A549 (cell line): ENCODE measurements at regions not wholly inside any gene's neighbourhood (a gene's known extent, or its start where the extent isn't known, plus 50 kb on each side); places are given as distances from the start of the nearest gene placed in this dataset.

Experiments used
- ATAC-seq, 2 experiments: fragments of 200-7000 bp in 1 of 2; fragments of >200 bp in 1 of 2; cut with Nextera tagmentation in 1 of 2; cut with Tn5 transposase in 1 of 2; 3 replicates each; pipeline versions ENCODE4 v1.8.0 to v1.9.1; 2018 to 2020; ENCODE audit warnings: mild to moderate bottlenecking in 1 of 2, moderate library complexity in 1 of 2
- CTCF ChIA-PET: fragments of 300-600 bp; sonication (Branson Sonifier 250); formaldehyde crosslinking; extraction: SDS; loops from one replicate; lab custom pipeline; 2021; ENCODE audit warnings: antibody characterized with exemption, inconsistent platforms; lab: Yijun Ruan, JAX
- POLR2A ChIA-PET: fragments of 350-600 bp; formaldehyde crosslinking; extraction: SDS; loops from one replicate; lab custom pipeline; 2021; ENCODE audit warnings: antibody characterized with exemption, inconsistent platforms; lab: Yijun Ruan, JAX
- DNase-seq, 2 experiments: peaks; one replicate each; pipeline versions ENCODE4 v3.0.0 to v3.0.0-alpha.2; 2011 to 2016; ENCODE audit warnings: low read depth in 1 of 2, low spot score in 1 of 2
- FAIRE-seq: peaks from 2 replicates; lab custom pipeline; 2011; peaks lifted over from hg19 to GRCh38; lab: Jason Lieb, UNC
- H3K27ac ChIP-seq, 2 experiments: fragments of >200 bp; sonication (Bioruptor Twin); formaldehyde crosslinking; 3 replicates each; pipeline ENCODE4 v1.5.1; 2016 to 2017
- H3K4me1 ChIP-seq: fragments of >200 bp; sonication (Bioruptor Twin); formaldehyde crosslinking; 3 replicates; pipeline ENCODE4 v1.6.1; 2016
- H3K4me2 ChIP-seq: fragments of >200 bp; sonication (Bioruptor Twin); formaldehyde crosslinking; 3 replicates; pipeline ENCODE4 v1.6.1; 2016
- H3K4me3 ChIP-seq: fragments of >200 bp; sonication (Bioruptor Twin); formaldehyde crosslinking; 3 replicates; pipeline ENCODE4 v1.5.1; 2016
- H3K9me3 ChIP-seq: fragments of >200 bp; sonication (Bioruptor Twin); formaldehyde crosslinking; 3 replicates; pipeline ENCODE4 v1.6.1; 2016
- BHLHE40 ChIP-seq: IDR thresholded peaks from 2 replicates; pipeline ENCODE4 v1.6.1; 2012; ENCODE audit warnings: low read depth, low read length, inconsistent platforms
- CBX8 ChIP-seq: fragments of 200-600 bp; sonication (generic); IDR thresholded peaks from 2 replicates; pipeline ENCODE4 v1.6.1; 2016
- CEBPB ChIP-seq, 2 experiments: fragments of >200 bp in 1 of 2; sonication (Bioruptor Twin) in 1 of 2; formaldehyde crosslinking in 1 of 2; IDR thresholded peaks; 2 replicates each; pipeline ENCODE4 v1.6.1; 2012 to 2016
- CHD2 ChIP-seq: fragments of 150-350 bp; IDR thresholded peaks from 2 replicates; pipeline ENCODE4 v1.6.1; 2014; ENCODE audit warnings: low read length; ENCODE audit not compliant: partially characterized antibody
- CHD4 ChIP-seq: fragments of 200-600 bp; sonication (generic); IDR thresholded peaks from 2 replicates; pipeline ENCODE4 v1.6.1; 2016; ENCODE audit warnings: antibody characterized with exemption, mild to moderate bottlenecking, borderline replicate concordance
- EHF ChIP-seq: fragments of 250-450 bp; sonication (Bioruptor Pico); IDR thresholded peaks from 2 replicates; pipeline ENCODE4 v1.5.0; 2020; ENCODE audit warnings: mild to moderate bottlenecking
- FOSL2 ChIP-seq, 2 experiments: fragments of 450-650 bp in 1 of 2; fragments of >200 bp in 1 of 2; sonication (Bioruptor Twin) in 1 of 2; formaldehyde crosslinking; IDR thresholded peaks; 2 replicates each; pipeline versions ENCODE4 v1.5.0 to v1.6.1; 2016 to 2020; ENCODE audit warnings: mild to moderate bottlenecking in 1 of 2, moderate library complexity in 1 of 2
- FOXS1 ChIP-seq: fragments of 250-450 bp; sonication (Bioruptor Pico); IDR thresholded peaks from 2 replicates; pipeline ENCODE4 v1.5.0; 2020; ENCODE audit warnings: mild to moderate bottlenecking, moderate library complexity
- GATA3 ChIP-seq: IDR thresholded peaks from 2 replicates; pipeline ENCODE4 v1.6.1; 2012; ENCODE audit warnings: borderline replicate concordance
- HDAC2 ChIP-seq: fragments of 200-600 bp; sonication (generic); IDR thresholded peaks from 2 replicates; pipeline ENCODE4 v1.6.1; 2016
- HOXA7 ChIP-seq: fragments of 250-450 bp; sonication (Bioruptor Pico); IDR thresholded peaks from 2 replicates; pipeline ENCODE4 v1.5.0; 2020; ENCODE audit warnings: mild to moderate bottlenecking, moderate library complexity
- HOXB5 ChIP-seq: fragments of 250-450 bp; sonication (Bioruptor Pico); IDR thresholded peaks from 2 replicates; pipeline ENCODE4 v1.5.0; 2020; ENCODE audit warnings: mild to moderate bottlenecking, moderate library complexity
- KDM5A ChIP-seq: fragments of 200-600 bp; sonication (generic); IDR thresholded peaks from 2 replicates; pipeline ENCODE4 v1.6.1; 2016; ENCODE audit warnings: antibody characterized with exemption, mild to moderate bottlenecking
- MAFK ChIP-seq: fragments of 450-650 bp; IDR thresholded peaks from 2 replicates; pipeline ENCODE4 v1.6.1; 2014; ENCODE audit not compliant: partially characterized antibody
- NPAS2 ChIP-seq: fragments of 250-450 bp; sonication (Bioruptor Pico); IDR thresholded peaks from 2 replicates; pipeline ENCODE4 v1.8.0; 2022; ENCODE audit warnings: mild to moderate bottlenecking, moderate library complexity, borderline replicate concordance
- PHF8 ChIP-seq: fragments of 200-600 bp; sonication (generic); IDR thresholded peaks from 2 replicates; pipeline ENCODE4 v1.6.1; 2016; ENCODE audit warnings: low read depth, mild to moderate bottlenecking, antibody characterized with exemption, moderate library complexity, borderline replicate concordance
- POLR2A ChIP-seq: IDR thresholded peaks from 2 replicates; pipeline ENCODE4 v1.6.1; 2012; ENCODE audit warnings: mild to moderate bottlenecking, low read length
- RAD21 ChIP-seq, 2 experiments: fragments of >200 bp in 1 of 2; sonication (Bioruptor Twin) in 1 of 2; formaldehyde crosslinking in 1 of 2; IDR thresholded peaks in 1 of 2; conservative IDR thresholded peaks in 1 of 2; 2 replicates in 1 of 2; 3 replicates in 1 of 2; pipeline ENCODE4 v1.6.1; 2012 to 2018; ENCODE audit warnings: inconsistent platforms in 1 of 2
- RCOR1 ChIP-seq: fragments of 150-350 bp; IDR thresholded peaks from 2 replicates; pipeline ENCODE4 v1.6.1; 2014; ENCODE audit warnings: antibody characterized with exemption, low read length, low read depth
- RFX5 ChIP-seq: fragments of 450-650 bp; IDR thresholded peaks from 2 replicates; pipeline ENCODE4 v1.7.1; 2014; ENCODE audit warnings: antibody characterized with exemption, mild to moderate bottlenecking, moderate library complexity
- RNF2 ChIP-seq: fragments of 200-600 bp; sonication (generic); IDR thresholded peaks from 2 replicates; pipeline ENCODE4 v1.6.1; 2016; ENCODE audit warnings: low read depth, mild to moderate bottlenecking, antibody characterized with exemption, moderate library complexity, borderline replicate concordance
- SMC3 ChIP-seq: fragments of >200 bp; sonication (Bioruptor Twin); formaldehyde crosslinking; IDR thresholded peaks from 3 replicates; pipeline ENCODE4 v1.6.1; 2018; ENCODE audit warnings: inconsistent platforms
- SREBF2 ChIP-seq: fragments of 450-650 bp; IDR thresholded peaks from 2 replicates; pipeline ENCODE4 v1.6.1; 2014; ENCODE audit warnings: mild to moderate bottlenecking, moderate library complexity
- TFCP2L1 ChIP-seq: fragments of 250-450 bp; sonication (Bioruptor Pico); IDR thresholded peaks from 2 replicates; pipeline ENCODE4 v1.5.0; 2021; ENCODE audit warnings: mild to moderate bottlenecking
- ZFP36 ChIP-seq: fragments of 450-650 bp; IDR thresholded peaks from 2 replicates; pipeline ENCODE4 v1.6.1; 2014; ENCODE audit warnings: borderline replicate concordance; ENCODE audit not compliant: partially characterized antibody
- ZNF302 ChIP-seq: fragments of 250-450 bp; sonication (Bioruptor Pico); IDR thresholded peaks from 2 replicates; pipeline ENCODE4 v1.9.0; 2021; ENCODE audit warnings: inconsistent platforms, mild to moderate bottlenecking, moderate library complexity
- WGBS: methylation state at CpG from one replicate; pipeline ENCODE4 v1.1.6; 2017; ENCODE audit errors: missing lambda C conversion rate; 5-methylcytosine and 5-hydroxymethylcytosine counted together
- TF ChIP-seq, protein P1 (sequence below): fragments of 200-600 bp; sonication (generic); IDR thresholded peaks from 2 replicates; pipeline ENCODE4 v1.6.1; 2016; ENCODE audit warnings: antibody characterized with exemption, mild to moderate bottlenecking, moderate library complexity
- TF ChIP-seq, protein P2 (sequence below): fragments of 450-650 bp; IDR thresholded peaks from 2 replicates; pipeline ENCODE4 v1.6.1; 2014; ENCODE audit warnings: antibody characterized with exemption
- TF ChIP-seq, protein P3 (sequence below): fragments of 250-450 bp; sonication (Bioruptor Pico); IDR thresholded peaks from 2 replicates; pipeline ENCODE4 v1.5.0; 2020; ENCODE audit warnings: low read depth, mild to moderate bottlenecking, moderate library complexity
- TF ChIP-seq, protein P4 (sequence below): fragments of >200 bp; sonication (Bioruptor Twin); formaldehyde crosslinking; IDR thresholded peaks from 2 replicates; pipeline ENCODE4 v1.6.1; 2016
- TF ChIP-seq, protein P5 (sequence below): IDR thresholded peaks from 2 replicates; pipeline ENCODE4 v1.6.1; 2012; ENCODE audit warnings: low read depth, borderline replicate concordance

DNA sequence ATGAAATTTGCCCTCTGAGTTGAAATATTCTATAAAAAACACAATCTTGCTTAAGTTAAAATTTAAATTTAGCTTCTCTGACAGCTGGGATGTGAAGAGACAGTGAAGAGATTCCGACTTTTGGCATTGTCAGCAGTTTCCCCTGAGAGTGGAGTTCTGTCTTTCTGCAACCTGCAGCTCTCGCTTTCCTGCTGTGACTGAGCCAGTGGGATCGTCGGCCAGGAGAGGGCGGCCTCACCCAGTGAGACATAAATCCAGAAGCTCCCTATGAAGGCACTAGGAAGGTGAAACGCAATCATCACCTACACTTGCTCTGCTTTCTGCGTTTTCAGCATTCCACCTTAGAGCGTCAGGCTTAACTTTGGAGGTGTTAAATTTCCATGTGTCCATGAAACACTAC lies 75.4 kb upstream of the HNMT start (continued):
- TF ChIP-seq ZNF302 (CRISPR knock-in tag) (no peak), FOSL2 (IDR thresholded peaks at IDR 0.05) (no peak), FOSL2 (CRISPR knock-in tag; IDR thresholded peaks at IDR 0.05) (no peak), POLR2A (no peak), NPAS2 (CRISPR knock-in tag) (no peak), KDM5A (no peak), BHLHE40 (no peak), CBX8 (no peak), CHD4 (no peak), MAFK (peak; percentile 97), HOXA7 (CRISPR knock-in tag) (no peak), RAD21 (conservative IDR thresholded peaks at IDR 0.05 in 1 of 2, IDR thresholded peaks at IDR 0.05 in 1 of 2) (peak; percentile 62 to 74), ZFP36 (no peak), TFCP2L1 (CRISPR knock-in tag) (no peak), SMC3 (peak; percentile 69), HOXB5 (CRISPR knock-in tag) (no peak), GATA3 (no peak), RFX5 (no peak), FOXS1 (CRISPR knock-in tag) (no peak)
- TF ChIP-seq, protein P1, sequence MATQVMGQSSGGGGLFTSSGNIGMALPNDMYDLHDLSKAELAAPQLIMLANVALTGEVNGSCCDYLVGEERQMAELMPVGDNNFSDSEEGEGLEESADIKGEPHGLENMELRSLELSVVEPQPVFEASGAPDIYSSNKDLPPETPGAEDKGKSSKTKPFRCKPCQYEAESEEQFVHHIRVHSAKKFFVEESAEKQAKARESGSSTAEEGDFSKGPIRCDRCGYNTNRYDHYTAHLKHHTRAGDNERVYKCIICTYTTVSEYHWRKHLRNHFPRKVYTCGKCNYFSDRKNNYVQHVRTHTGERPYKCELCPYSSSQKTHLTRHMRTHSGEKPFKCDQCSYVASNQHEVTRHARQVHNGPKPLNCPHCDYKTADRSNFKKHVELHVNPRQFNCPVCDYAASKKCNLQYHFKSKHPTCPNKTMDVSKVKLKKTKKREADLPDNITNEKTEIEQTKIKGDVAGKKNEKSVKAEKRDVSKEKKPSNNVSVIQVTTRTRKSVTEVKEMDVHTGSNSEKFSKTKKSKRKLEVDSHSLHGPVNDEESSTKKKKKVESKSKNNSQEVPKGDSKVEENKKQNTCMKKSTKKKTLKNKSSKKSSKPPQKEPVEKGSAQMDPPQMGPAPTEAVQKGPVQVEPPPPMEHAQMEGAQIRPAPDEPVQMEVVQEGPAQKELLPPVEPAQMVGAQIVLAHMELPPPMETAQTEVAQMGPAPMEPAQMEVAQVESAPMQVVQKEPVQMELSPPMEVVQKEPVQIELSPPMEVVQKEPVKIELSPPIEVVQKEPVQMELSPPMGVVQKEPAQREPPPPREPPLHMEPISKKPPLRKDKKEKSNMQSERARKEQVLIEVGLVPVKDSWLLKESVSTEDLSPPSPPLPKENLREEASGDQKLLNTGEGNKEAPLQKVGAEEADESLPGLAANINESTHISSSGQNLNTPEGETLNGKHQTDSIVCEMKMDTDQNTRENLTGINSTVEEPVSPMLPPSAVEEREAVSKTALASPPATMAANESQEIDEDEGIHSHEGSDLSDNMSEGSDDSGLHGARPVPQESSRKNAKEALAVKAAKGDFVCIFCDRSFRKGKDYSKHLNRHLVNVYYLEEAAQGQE = no peak
- TF ChIP-seq, protein P2, sequence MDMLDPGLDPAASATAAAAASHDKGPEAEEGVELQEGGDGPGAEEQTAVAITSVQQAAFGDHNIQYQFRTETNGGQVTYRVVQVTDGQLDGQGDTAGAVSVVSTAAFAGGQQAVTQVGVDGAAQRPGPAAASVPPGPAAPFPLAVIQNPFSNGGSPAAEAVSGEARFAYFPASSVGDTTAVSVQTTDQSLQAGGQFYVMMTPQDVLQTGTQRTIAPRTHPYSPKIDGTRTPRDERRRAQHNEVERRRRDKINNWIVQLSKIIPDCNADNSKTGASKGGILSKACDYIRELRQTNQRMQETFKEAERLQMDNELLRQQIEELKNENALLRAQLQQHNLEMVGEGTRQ = no peak
- TF ChIP-seq, protein P3, sequence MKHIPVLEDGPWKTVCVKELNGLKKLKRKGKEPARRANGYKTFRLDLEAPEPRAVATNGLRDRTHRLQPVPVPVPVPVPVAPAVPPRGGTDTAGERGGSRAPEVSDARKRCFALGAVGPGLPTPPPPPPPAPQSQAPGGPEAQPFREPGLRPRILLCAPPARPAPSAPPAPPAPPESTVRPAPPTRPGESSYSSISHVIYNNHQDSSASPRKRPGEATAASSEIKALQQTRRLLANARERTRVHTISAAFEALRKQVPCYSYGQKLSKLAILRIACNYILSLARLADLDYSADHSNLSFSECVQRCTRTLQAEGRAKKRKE (CRISPR knock-in tag) = no peak

DNA sequence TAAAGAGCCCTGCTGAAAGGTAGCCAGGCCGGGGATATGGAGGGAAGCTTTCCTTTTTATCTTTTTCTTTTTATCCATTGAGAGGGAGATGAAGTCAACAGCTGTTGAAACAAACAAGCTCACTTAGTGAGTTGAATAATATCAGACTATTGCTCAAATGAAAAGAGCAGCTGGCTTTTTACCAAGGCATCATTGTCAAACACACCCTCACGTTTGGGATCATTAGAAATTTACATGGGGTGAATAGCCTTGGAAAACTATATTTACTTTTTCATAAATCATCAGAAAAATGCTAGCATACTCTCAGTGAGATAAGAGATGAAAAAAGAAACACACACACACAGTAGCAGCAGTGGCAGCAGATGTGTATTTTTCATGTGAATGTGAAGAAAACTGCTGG lies 71.5 kb upstream of the HNMT start:
- DNase-seq = no peak
- TF ChIP-seq PHF8 (no peak), ZFP36 (no peak), RNF2 (no peak), RCOR1 (no peak), CEBPB (IDR thresholded peaks at IDR 0.05) (no peak), HDAC2 (no peak), CBX8 (no peak), SMC3 (no peak), CHD2 (no peak), SREBF2 (no peak), RAD21 (conservative IDR thresholded peaks at IDR 0.05 in 1 of 2, IDR thresholded peaks at IDR 0.05 in 1 of 2) (no peak), EHF (CRISPR knock-in tag) (no peak)
- TF ChIP-seq, protein P4, sequence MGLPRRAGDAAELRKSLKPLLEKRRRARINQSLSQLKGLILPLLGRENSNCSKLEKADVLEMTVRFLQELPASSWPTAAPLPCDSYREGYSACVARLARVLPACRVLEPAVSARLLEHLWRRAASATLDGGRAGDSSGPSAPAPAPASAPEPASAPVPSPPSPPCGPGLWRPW = no peak
- TF ChIP-seq, protein P5, sequence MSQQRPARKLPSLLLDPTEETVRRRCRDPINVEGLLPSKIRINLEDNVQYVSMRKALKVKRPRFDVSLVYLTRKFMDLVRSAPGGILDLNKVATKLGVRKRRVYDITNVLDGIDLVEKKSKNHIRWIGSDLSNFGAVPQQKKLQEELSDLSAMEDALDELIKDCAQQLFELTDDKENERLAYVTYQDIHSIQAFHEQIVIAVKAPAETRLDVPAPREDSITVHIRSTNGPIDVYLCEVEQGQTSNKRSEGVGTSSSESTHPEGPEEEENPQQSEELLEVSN = no peak
- TF ChIP-seq, protein P1 = no peak
- Histone ChIP-seq H3K4me3 (no peak overlapping the region), H3K4me2 (no peak overlapping the region), H3K4me1 (no peaks in the 10 kb centered on the region), H3K27ac (no peak overlapping the region), H3K9me3 (no peaks in the 10 kb centered on the region)
- ChIA-PET POLR2A (no interaction called here), CTCF (interaction anchor here (1.4 to 1.6 kb wide), 2 partner anchors 9 to 901 kb away, joined by 3 to 4 read pairs; no protein-coding TSS in a partner anchor)
- no peak for FAIRE-seq
- WGBS = 33% methylated on average over 2 of the region's 2 CpGs
- ATAC-seq = no peak
